GM12891 (cell line): ENCODE measurements at regions not wholly inside any gene's neighbourhood (a gene's known extent, or its start where the extent isn't known, plus 50 kb on each side); places are given as distances from the start of the nearest gene placed in this dataset.

ENCODE experiments used
- PAX5 ChIP-seq: IDR thresholded peaks from 2 replicates; pipeline ENCODE4 v1.6.1; 2011; ENCODE audit warnings: low read length, moderate library complexity, mild to moderate bottlenecking; ENCODE audit not compliant: insufficient read depth, severe bottlenecking
- POLR2A ChIP-seq: IDR thresholded peaks from 2 replicates; pipeline ENCODE4 v1.6.1; 2011; ENCODE audit warnings: low read depth, low read length, control low read depth
- POLR2AphosphoS5 ChIP-seq: IDR thresholded peaks from 2 replicates; pipeline ENCODE4 v1.6.1; 2011; ENCODE audit warnings: low read depth, low read length, control low read depth
- POU2F2 ChIP-seq: IDR thresholded peaks from 2 replicates; pipeline ENCODE4 v1.6.1; 2011; ENCODE audit warnings: low read depth, mild to moderate bottlenecking, control low read depth, low read length, moderate library complexity
- SPI1 ChIP-seq: IDR thresholded peaks from 2 replicates; pipeline ENCODE4 v1.6.1; 2011; ENCODE audit warnings: low read depth, low read length, control low read depth
- TAF1 ChIP-seq: IDR thresholded peaks from 2 replicates; pipeline ENCODE4 v1.6.1; 2011; ENCODE audit warnings: low read depth, low read length, control low read depth

DNA sequence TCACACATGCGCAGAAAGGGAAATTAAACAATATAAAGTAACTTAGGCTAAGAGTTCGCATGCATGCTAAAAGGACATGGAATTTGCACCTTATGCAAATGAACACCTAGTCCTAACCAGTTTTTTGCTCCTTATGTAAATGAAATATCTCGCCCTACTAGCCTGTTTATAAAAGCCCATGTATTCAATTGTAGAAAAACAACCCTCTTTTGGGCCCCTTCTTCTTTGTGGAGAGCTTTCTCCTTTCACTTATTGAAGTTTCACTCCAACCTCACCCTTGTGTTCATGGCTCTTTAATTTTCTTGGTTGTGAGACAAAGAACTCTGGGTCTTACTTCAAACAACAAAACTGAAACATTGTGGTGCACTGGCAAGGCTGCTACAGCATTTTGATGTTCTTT is 333.4 kb upstream of the ATXN7L3B start:
- no peak for TF ChIP-seq TAF1
- no peak for TF ChIP-seq POLR2AphosphoS5
- TF ChIP-seq PAX5: no peak
- TF ChIP-seq POLR2A: no peak
- TF ChIP-seq SPI1: no peak
- TF ChIP-seq POU2F2: no peak
